K562 (cell line): ENCODE measurements at regions not wholly inside any gene's neighbourhood (a gene's known extent, or its start where the extent isn't known, plus 50 kb on each side); places are given as distances from the start of the nearest gene placed in this dataset.

Experiments
- ATAC-seq: fragments of 200-7000 bp; cut with Tn5 transposase; 3 replicates; pipeline ENCODE4 v1.9.1; 2020; ENCODE audit warnings: moderate library complexity
- BruUV-seq: library from RNA; stranded (reverse); fragments of 400-500 nt; replicated peaks from 2 replicates; lab custom pipeline; 2021; lab: Mats Ljungman, UMichigan
- CTCF ChIA-PET: fragments of 300-600 bp; formaldehyde crosslinking; extraction: SDS; loops from one replicate; lab custom pipeline; 2021; ENCODE audit warnings: low intra/inter-chr PET ratio; lab: Yijun Ruan, JAX
- POLR2A ChIA-PET: fragments of 300-600, 350-650 bp; sonication (Branson Sonifier 250); formaldehyde crosslinking; extraction: SDS; loops from one replicate; lab custom pipeline; 2021; ENCODE audit warnings: antibody characterized with exemption, inconsistent platforms; lab: Yijun Ruan, JAX
- DNase-seq, 4 experiments: peaks; one replicate each; pipeline versions ENCODE4 v3.0.0 to v3.0.0-alpha.2; 2011 to 2018; ENCODE audit warnings: low spot score in 3 of 4, mixed read lengths in 3 of 4; ENCODE audit errors: extremely low read depth in 1 of 4
- FAIRE-seq: peaks from 2 replicates; lab custom pipeline; 2011; peaks lifted over from hg19 to GRCh38; lab: Jason Lieb, UNC
- H2AFZ ChIP-seq: 2 replicates; pipeline ENCODE4 v1.6.0; 2011; ENCODE audit warnings: low read depth, low read length, control low read depth, inconsistent platforms
- H3K27ac ChIP-seq: fragments of 200-600 bp; 3 replicates; pipeline ENCODE4 v1.8.0; 2011; ENCODE audit warnings: low read depth, mild to moderate bottlenecking, control low read depth, inconsistent platforms, low read length, moderate library complexity, mixed read lengths; ENCODE audit errors: extremely low read depth
- H3K27me3 ChIP-seq, 2 experiments: fragments of 300-600 bp in 1 of 2; 2 replicates in 1 of 2; 3 replicates in 1 of 2; pipeline versions ENCODE4 v1.6.0 to v1.8.0; 2011; ENCODE audit warnings: inconsistent platforms in 2 of 2, low read length in 2 of 2, mild to moderate bottlenecking in 1 of 2, mixed read lengths in 1 of 2, moderate library complexity in 1 of 2; ENCODE audit not compliant: control insufficient read depth in 2 of 2, insufficient read depth in 2 of 2
- H3K36me3 ChIP-seq: fragments of 300-600 bp; 3 replicates; pipeline ENCODE4 v1.8.0; 2011; ENCODE audit warnings: mild to moderate bottlenecking, low read length, inconsistent platforms; ENCODE audit not compliant: control insufficient read depth, insufficient read depth
- H3K4me1 ChIP-seq, 2 experiments: fragments of 200-600 bp in 1 of 2; replicated peaks in 1 of 2; 2 replicates in 1 of 2; 3 replicates in 1 of 2; pipeline versions ENCODE4 v1.5.1 to v1.8.0; 2011; ENCODE audit warnings: inconsistent platforms in 2 of 2, low read length in 2 of 2, mild to moderate bottlenecking in 1 of 2, mixed read lengths in 1 of 2, moderate library complexity in 1 of 2; ENCODE audit not compliant: control insufficient read depth in 2 of 2, insufficient read depth in 2 of 2
- H3K4me2 ChIP-seq: 2 replicates; pipeline ENCODE4 v1.6.1; 2011; ENCODE audit warnings: low read length, control low read depth, inconsistent platforms, mixed read lengths; ENCODE audit not compliant: insufficient read depth
- H3K4me3 ChIP-seq: fragments of 200-600 bp; sonication (generic), shearing (Covaris generic); 2 replicates; pipeline ENCODE4 v1.5.1; 2016; ENCODE audit warnings: control low read depth, inconsistent platforms
- H3K79me2 ChIP-seq: fragments of 200-600 bp; 3 replicates; pipeline ENCODE4 v1.8.0; 2011; ENCODE audit warnings: low read length, inconsistent platforms; ENCODE audit not compliant: control insufficient read depth, insufficient read depth
- H3K9ac ChIP-seq, 2 experiments: 2 replicates each; pipeline versions ENCODE4 v1.6.0 to v1.6.1; 2011; ENCODE audit warnings: low read depth in 2 of 2, low read length in 2 of 2, control low read depth in 1 of 2, inconsistent platforms in 1 of 2, mild to moderate bottlenecking in 1 of 2, mixed read lengths in 1 of 2; ENCODE audit not compliant: insufficient read depth in 1 of 2
- H3K9me1 ChIP-seq: one replicate; pipeline ENCODE4 v1.6.0; 2011; ENCODE audit warnings: inconsistent platforms, mild to moderate bottlenecking, low read length, moderate library complexity; ENCODE audit not compliant: control insufficient read depth, insufficient read depth
- H3K9me3 ChIP-seq: replicated peaks from 2 replicates; pipeline ENCODE4 v1.5.1; 2011; ENCODE audit warnings: low read depth, low read length, inconsistent platforms; ENCODE audit not compliant: control insufficient read depth, insufficient read depth
- H4K20me1 ChIP-seq: replicated peaks from 2 replicates; pipeline ENCODE4 v1.6.1; 2011; ENCODE audit warnings: low read length, inconsistent platforms, mixed read lengths; ENCODE audit not compliant: control insufficient read depth, insufficient read depth
- ADNP ChIP-seq: fragments of 200-800 bp; sonication (Bioruptor generic); IDR thresholded peaks from 2 replicates; pipeline ENCODE4 v1.6.1; 2016; ENCODE audit warnings: missing genetic modification characterization, missing compliant biosample characterization
- BCOR ChIP-seq: fragments of 450-650 bp; IDR thresholded peaks from 2 replicates; pipeline ENCODE4 v1.6.1; 2016
- CBX3 ChIP-seq, 2 experiments: IDR thresholded peaks; 1 replicate in 1 of 2; 2 replicates in 1 of 2; pipeline ENCODE4 v1.6.1; 2012; ENCODE audit warnings: inconsistent platforms in 2 of 2, low read length in 2 of 2, borderline replicate concordance in 1 of 2, control low read depth in 1 of 2
- CHD4 ChIP-seq: fragments of 200-600 bp; sonication (generic); IDR thresholded peaks from 3 replicates; pipeline ENCODE4 v1.6.1; 2012; ENCODE audit warnings: low read depth, mild to moderate bottlenecking, mixed read lengths, low read length, inconsistent platforms; ENCODE audit not compliant: insufficient read depth, insufficient replicate concordance, poor library complexity, severe bottlenecking
- E2F3 ChIP-seq: fragments of 250-450 bp; sonication (Bioruptor Pico); IDR thresholded peaks from 2 replicates; pipeline ENCODE4 v1.4.0; 2020; ENCODE audit warnings: mild to moderate bottlenecking
- EGR1 ChIP-seq: fragments of 450-650 bp; conservative IDR thresholded peaks from 2 replicates; pipeline ENCODE4 v1.6.1; 2017; ENCODE audit warnings: mild to moderate bottlenecking
- GTF2F1 ChIP-seq: IDR thresholded peaks from 2 replicates; pipeline ENCODE4 v1.6.1; 2011; ENCODE audit warnings: low read depth, low read length, improper control_type of control experiment
- KDM1A ChIP-seq, 2 experiments: fragments of 450-650 bp; IDR thresholded peaks; 2 replicates each; pipeline ENCODE4 v1.6.1; 2016; ENCODE audit warnings: mild to moderate bottlenecking in 2 of 2
- RBM25 ChIP-seq: fragments of 200-400 bp; formaldehyde crosslinking; IDR thresholded peaks from 2 replicates; pipeline ENCODE4 v1.6.1; 2018; ENCODE audit warnings: low read length, low read depth, moderate library complexity; ENCODE audit not compliant: severe bottlenecking
- TCF7 ChIP-seq: sonication (generic); IDR thresholded peaks from 2 replicates; pipeline ENCODE4 v1.6.1; 2016; ENCODE audit warnings: antibody characterized with exemption, borderline replicate concordance
- TRIM28 ChIP-seq: fragments of 450-650 bp; IDR thresholded peaks from 2 replicates; pipeline ENCODE4 v1.6.1; 2017
- ZNF408 ChIP-seq: fragments of 250-450 bp; sonication (Bioruptor Pico); IDR thresholded peaks from 2 replicates; pipeline ENCODE4 v1.4.0; 2020; ENCODE audit warnings: low read depth, mild to moderate bottlenecking, moderate library complexity
- WGBS: fragments of 100-300 bp; shearing (Covaris generic); methylation state at CpG from one replicate; pipeline ENCODE4 v1.1.6; 2016; ENCODE audit warnings: low coverage, mixed read lengths; ENCODE audit not compliant: insufficient coverage; ENCODE audit errors: missing lambda C conversion rate; 5-methylcytosine and 5-hydroxymethylcytosine counted together
- in situ Hi-C: fragments of 300-500 bp; cut with MboI; formaldehyde crosslinking; loops from 4 replicates; pipeline ENCODE4 v1.15.0; 2018; ENCODE audit warnings: inconsistent platforms, mixed read lengths
- intact Hi-C: fragments of 100-400 bp; cut with micrococcal nuclease; formaldehyde crosslinking; loops from 2 replicates; pipeline ENCODE4 v1.14.2; 2022

DNA sequence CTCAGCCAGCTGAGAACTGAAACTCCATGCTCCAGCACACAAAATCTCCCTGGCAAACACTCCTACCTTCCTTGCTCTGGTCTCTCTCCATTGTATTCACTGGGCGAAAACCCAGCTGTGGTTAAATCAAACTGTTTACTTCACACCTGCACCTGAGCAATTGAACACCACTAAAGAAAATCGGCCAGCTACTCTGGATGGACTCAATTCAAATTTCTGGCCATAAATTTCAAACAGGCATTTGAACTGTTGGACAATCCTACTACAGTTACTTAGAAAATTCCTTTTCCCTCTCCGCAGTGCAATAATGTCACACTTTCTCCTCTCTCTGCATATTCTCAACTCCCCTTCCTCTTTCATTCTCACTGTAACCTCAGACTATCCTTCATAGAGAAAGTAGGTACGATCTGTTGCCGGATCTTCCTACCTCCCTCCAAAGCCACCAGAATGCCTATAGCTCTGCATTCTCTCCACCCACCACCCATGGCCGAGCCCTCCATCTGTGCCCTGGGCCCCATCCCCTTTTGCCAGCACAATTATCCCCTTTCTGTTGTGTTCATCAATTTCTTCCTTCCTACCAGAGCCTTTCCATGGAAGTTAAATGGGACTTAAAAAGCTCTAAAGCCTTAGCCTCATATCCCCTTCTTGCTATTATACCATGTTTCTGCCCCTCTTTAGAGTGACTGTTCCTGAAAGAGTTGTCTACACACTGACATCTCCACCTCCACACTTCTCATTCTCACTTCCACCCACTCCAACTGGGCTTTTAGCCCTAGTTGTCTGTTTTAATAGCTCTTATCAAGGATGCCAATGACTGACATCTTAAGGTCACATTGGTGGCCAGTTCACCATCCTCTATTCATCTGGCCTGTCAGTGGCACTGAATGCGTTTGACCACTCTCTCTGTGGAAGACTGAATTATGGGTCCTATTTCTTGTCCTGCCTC is 127.5 kb upstream of the SLC1A4 start:
- Histone ChIP-seq H3K27me3 (no peaks in the 10 kb centered on the region), H2AFZ (peak overlapping the region; percentile 14; the same call in 1 of the 2 replicates), H3K36me3 (no peaks in the 10 kb centered on the region), H3K79me2 (no peaks in the 10 kb centered on the region), H3K4me2 (no peak overlapping the region), H4K20me1 (no peaks in the 10 kb centered on the region), H3K9ac (no peak overlapping the region), H3K9me3 (peaks cover 4% of the 10 kb centered on the region; the same call in 1 of the 2 replicates), H3K4me3 (no peak overlapping the region), H3K9me1 (no peaks in the 10 kb centered on the region), H3K27ac (no peak overlapping the region), H3K4me1 (peaks cover 38 to 39% of the 10 kb centered on the region in 2 experiments)
- ChIA-PET CTCF (no interaction called here), POLR2A (interaction anchor here (0.6 to 1.7 kb wide), 6 partner anchors 111 to 339 kb away, joined by 3 to 7 read pairs (median 3); partner anchors contain the start of gene SERTAD2)
- TF ChIP-seq EGR1, result 0 out of 2 replicates have a peak, but pooled peaks have one; percentile 18
- no peak for TF ChIP-seq TCF7
- FAIRE-seq, result no peak
- no TSS peak for BruUV-seq
- WGBS, result 80% methylated on average over 7 of the region's 7 CpGs
- intact Hi-C loops (no loop called here), in situ Hi-C loops (loop anchor here (5.0 kb wide), 2 partner anchors 219 to 264 kb away; no protein-coding TSS in a partner anchor)
- no peak for ATAC-seq
- DNase-seq, result no peak

DNA sequence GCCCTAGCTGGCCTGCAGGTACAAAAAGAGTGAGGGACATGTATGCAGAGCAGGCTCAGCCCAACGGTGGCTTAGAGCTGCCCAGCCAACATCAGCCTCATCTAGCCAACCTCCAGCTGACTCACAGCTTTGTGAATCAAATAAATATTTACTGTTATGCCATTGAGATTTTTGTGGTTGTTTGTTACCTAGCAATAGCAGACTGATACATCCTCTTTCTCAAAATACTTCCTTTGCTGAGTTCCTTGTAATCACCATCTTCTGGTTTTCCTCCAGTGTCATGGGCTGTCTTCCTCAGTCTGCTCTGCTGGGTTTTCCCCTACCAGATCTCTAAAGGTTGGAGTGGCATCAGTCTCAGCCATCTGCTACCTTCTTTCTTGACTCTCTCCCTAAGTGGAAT is 126.6 kb upstream of the SLC1A4 start:
- BruUV-seq, result no TSS peak
- no peaks in the 10 kb centered on the region for H3K27me3 ChIP-seq
- peaks cover 37 to 42% of the 10 kb centered on the region in 2 experiments for H3K4me1 ChIP-seq
- FAIRE-seq (no peak), ATAC-seq (no peak), DNase-seq (no peak)
- no peaks in the 10 kb centered on the region for H4K20me1 ChIP-seq
- TF ChIP-seq CHD4 (peak; percentile 58), CBX3 (IDR thresholded peaks at IDR 0.05; ENCODE audit: borderline replicate concordance in 1 of 2, low read length in 2 of 2) (peak in 1 of 2 experiments; percentile 58; a peak in 1 of 3 replicates), GTF2F1 (no peak), RBM25 (peak; percentile 70), ADNP (tag) (peak; percentile 55; the same call in 1 of the 2 replicates), TRIM28 (0 out of 2 replicates have a peak, but pooled peaks have one; percentile 30), KDM1A (IDR thresholded peaks at IDR 0.05) (peak in 1 of 2 experiments; percentile 52; a peak in 2 of 4 replicates), E2F3 (no peak), ZNF408 (CRISPR knock-in tag) (no peak), BCOR (peak; percentile 80; the same call in 1 of the 2 replicates)
- H3K9me1 ChIP-seq, result no peaks in the 10 kb centered on the region
- no peak overlapping the region for H3K9ac ChIP-seq
- intact Hi-C loops (no loop called here), in situ Hi-C loops (loop anchor here (5.0 kb wide), 2 partner anchors 220 to 265 kb away; no protein-coding TSS in a partner anchor)
- no peak overlapping the region for H3K4me3 ChIP-seq
- POLR2A ChIA-PET, result interaction anchor here (0.8 to 1.7 kb wide), 3 partner anchors 209 to 266 kb away, joined by 3 to 7 read pairs (median 4); partner anchors contain the start of gene SERTAD2
- 60% methylated on average over 1 of the region's 1 CpG for WGBS
- H3K79me2 ChIP-seq, result no peaks in the 10 kb centered on the region
- no peak overlapping the region for H3K4me2 ChIP-seq
- H3K27ac ChIP-seq, result no peak overlapping the region
- H3K9me3 ChIP-seq, result peaks cover 4% of the 10 kb centered on the region; the same call in 1 of the 2 replicates
- no peak overlapping the region for H2AFZ ChIP-seq
- CTCF ChIA-PET, result interaction anchor here (0.5 to 1.3 kb wide), 2 partner anchors 217 to 218 kb away, joined by 3 read pairs; no protein-coding TSS in a partner anchor
- no peaks in the 10 kb centered on the region for H3K36me3 ChIP-seq
